Glutamatergic neuron (in vitro differentiated cells): ENCODE measurements at regions not wholly inside any gene's neighbourhood (a gene's known extent, or its start where the extent isn't known, plus 50 kb on each side); places are given as distances from the start of the nearest gene placed in this dataset.

Experiments used
- DNase-seq: peaks from one replicate; pipeline ENCODE4 v3.0.0; 2022
- H3K27ac Mint-ChIP-seq: one replicate; pipeline ENCODE4 v1.8.0; 2020; ENCODE audit warnings: mild to moderate bottlenecking, mixed read lengths, inconsistent platforms; ENCODE audit not compliant: unreplicated experiment
- H3K27me3 Mint-ChIP-seq: one replicate; pipeline ENCODE4 v1.8.0; 2020; ENCODE audit warnings: mild to moderate bottlenecking, moderate library complexity, mixed read lengths, inconsistent platforms; ENCODE audit not compliant: unreplicated experiment
- H3K36me3 Mint-ChIP-seq: one replicate; pipeline ENCODE4 v1.8.0; 2020; ENCODE audit warnings: mild to moderate bottlenecking, mixed read lengths, inconsistent platforms; ENCODE audit not compliant: unreplicated experiment
- H3K4me1 Mint-ChIP-seq: one replicate; pipeline ENCODE4 v1.8.0; 2020; ENCODE audit warnings: mild to moderate bottlenecking, low read depth, mixed read lengths, inconsistent platforms; ENCODE audit not compliant: unreplicated experiment
- H3K4me3 Mint-ChIP-seq: one replicate; pipeline ENCODE4 v1.8.0; 2020; ENCODE audit warnings: mild to moderate bottlenecking, mixed read lengths, inconsistent platforms; ENCODE audit not compliant: unreplicated experiment
- H3K9me3 Mint-ChIP-seq: one replicate; pipeline ENCODE4 v1.8.0; 2020; ENCODE audit warnings: mild to moderate bottlenecking, moderate library complexity, mixed read lengths, inconsistent platforms; ENCODE audit not compliant: unreplicated experiment
- CTCF ChIP-seq: fragments of 200-600 bp; sonication (generic); IDR thresholded peaks from one replicate; pipeline ENCODE4 v1.5.0; 2021; ENCODE audit not compliant: partially characterized antibody, unreplicated experiment

GRCh38 chr7:124480036-124480820 lies 285.4 kb downstream of the GPR37 start:
- H3K27ac Mint-ChIP-seq: peak overlapping the region; percentile 22
- no peaks in the 10 kb centered on the region for H3K4me1 Mint-ChIP-seq
- H3K9me3 Mint-ChIP-seq: no peaks in the 10 kb centered on the region
- TF ChIP-seq CTCF: no peak
- H3K4me3 Mint-ChIP-seq: no peak overlapping the region
- no peaks in the 10 kb centered on the region for H3K27me3 Mint-ChIP-seq
- no peak for DNase-seq
- no peaks in the 10 kb centered on the region for H3K36me3 Mint-ChIP-seq

GRCh38 chr7:124462249-124462648 lies 303.3 kb downstream of the GPR37 start:
- Mint-ChIP-seq H3K9me3 (peaks cover 2% of the 10 kb centered on the region), H3K36me3 (no peaks in the 10 kb centered on the region), H3K27ac (no peak overlapping the region), H3K4me3 (no peak overlapping the region), H3K27me3 (no peaks in the 10 kb centered on the region), H3K4me1 (no peaks in the 10 kb centered on the region)
- TF ChIP-seq CTCF: no peak
- no peak for DNase-seq

GRCh38 chr7:124460555-124460954 lies 305.0 kb downstream of the GPR37 start:
- no peaks in the 10 kb centered on the region for H3K36me3 Mint-ChIP-seq
- no peaks in the 10 kb centered on the region for H3K9me3 Mint-ChIP-seq
- no peaks in the 10 kb centered on the region for H3K4me1 Mint-ChIP-seq
- DNase-seq: no peak
- TF ChIP-seq CTCF: no peak
- H3K27me3 Mint-ChIP-seq: no peaks in the 10 kb centered on the region
- no peak overlapping the region for H3K27ac Mint-ChIP-seq
- no peak overlapping the region for H3K4me3 Mint-ChIP-seq

- H3K4me3 Mint-ChIP-seq: no peak overlapping the region
- DNase-seq: no peak
- H3K27me3 Mint-ChIP-seq: no peaks in the 10 kb centered on the region
- no peak overlapping the region for H3K27ac Mint-ChIP-seq
- H3K9me3 Mint-ChIP-seq: no peaks in the 10 kb centered on the region
- H3K4me1 Mint-ChIP-seq: no peaks in the 10 kb centered on the region
- no peaks in the 10 kb centered on the region for H3K36me3 Mint-ChIP-seq
- no peak for TF ChIP-seq CTCF
Measured at GRCh38 chr7:124460056-124460450, 305.5 kb downstream of the GPR37 start.

GRCh38 chr7:124459101-124460055 lies 306.2 kb downstream of the GPR37 start:
- no peaks in the 10 kb centered on the region for H3K27me3 Mint-ChIP-seq
- no peaks in the 10 kb centered on the region for H3K9me3 Mint-ChIP-seq
- no peak for TF ChIP-seq CTCF
- no peak overlapping the region for H3K4me3 Mint-ChIP-seq
- H3K36me3 Mint-ChIP-seq: no peaks in the 10 kb centered on the region
- H3K4me1 Mint-ChIP-seq: no peaks in the 10 kb centered on the region
- DNase-seq: no peak
- no peak overlapping the region for H3K27ac Mint-ChIP-seq
